Sigmoid colon (tissue), 6 donors: ENCODE measurements at regions not wholly inside any gene's neighbourhood (a gene's known extent, or its start where the extent isn't known, plus 50 kb on each side); places are given as distances from the start of the nearest gene placed in this dataset.

Experiments
- DNase-seq: peaks from one replicate; pipeline ENCODE4 v3.0.0-alpha.2; 2019
- H3K27ac ChIP-seq, 4 donors: fragments of 200-600 bp; sonication (generic); one replicate each; pipeline ENCODE4 v1.5.1; 2016 to 2019; ENCODE audit warnings: mild to moderate bottlenecking in 1 of 4
- H3K27me3 ChIP-seq, 3 donors: fragments of 200-600 bp; sonication (generic); one replicate each; pipeline ENCODE4 v1.5.1; 2019; ENCODE audit warnings: mild to moderate bottlenecking in 1 of 3
- H3K36me3 ChIP-seq, 4 donors: fragments of 200-600 bp; sonication (generic); one replicate each; pipeline ENCODE4 v1.5.1; 2016 to 2019
- H3K4me1 ChIP-seq, 4 donors: fragments of 200-600 bp; sonication (generic); one replicate each; pipeline ENCODE4 v1.5.1; 2017 to 2019
- H3K4me3 ChIP-seq, 4 donors: fragments of 200-600 bp; sonication (generic); one replicate each; pipeline ENCODE4 v1.5.1; 2017 to 2019; ENCODE audit warnings: mild to moderate bottlenecking in 2 of 4, moderate library complexity in 1 of 4
- H3K9me3 ChIP-seq, 4 donors: fragments of 200-600 bp in 3 of 4; sonication (generic) in 3 of 4; one replicate each; pipeline versions ENCODE4 v1.5.1 to v1.6.1; 2013 to 2019
- EP300 ChIP-seq, 4 donors: sonication (generic); formaldehyde crosslinking; IDR thresholded peaks; one replicate each; pipeline ENCODE4 v1.6.1; 2017; ENCODE audit warnings: antibody characterized with exemption in 4 of 4
- POLR2A ChIP-seq, 2 donors: fragments of 450-650 bp; IDR thresholded peaks; one replicate each; pipeline ENCODE4 v1.6.1; 2016; ENCODE audit warnings: antibody characterized with exemption in 2 of 2, mild to moderate bottlenecking in 2 of 2, moderate library complexity in 2 of 2
- POLR2AphosphoS5 ChIP-seq, 4 donors: sonication (generic); formaldehyde crosslinking; IDR thresholded peaks; one replicate each; pipeline ENCODE4 v1.6.1; 2017; ENCODE audit warnings: antibody characterized with exemption in 4 of 4
- WGBS, 2 donors: extraction: QIAGEN DNeasy Blood & Tissue Kit; methylation state at CpG; one replicate each; pipeline ENCODE4 v1.1.7; 2013; 5-methylcytosine and 5-hydroxymethylcytosine counted together
- intact Hi-C: fragments of 100-400 bp; cut with DNase I; formaldehyde crosslinking; loops from one replicate; pipeline ENCODE4 v1.15.1; 2023
- TF ChIP-seq, protein P1 (sequence below), 4 experiments: fragments of 450-650 bp in 3 of 4; fragments of 200-600 bp in 1 of 4; IDR thresholded peaks; one replicate each; pipeline ENCODE4 v1.5.1; 2016 to 2019; ENCODE audit warnings: antibody characterized with exemption in 4 of 4, mild to moderate bottlenecking in 3 of 4, moderate library complexity in 2 of 4
- donor health status: healthy with polysubstance abuse.
- donor health status: healthy.

DNA sequence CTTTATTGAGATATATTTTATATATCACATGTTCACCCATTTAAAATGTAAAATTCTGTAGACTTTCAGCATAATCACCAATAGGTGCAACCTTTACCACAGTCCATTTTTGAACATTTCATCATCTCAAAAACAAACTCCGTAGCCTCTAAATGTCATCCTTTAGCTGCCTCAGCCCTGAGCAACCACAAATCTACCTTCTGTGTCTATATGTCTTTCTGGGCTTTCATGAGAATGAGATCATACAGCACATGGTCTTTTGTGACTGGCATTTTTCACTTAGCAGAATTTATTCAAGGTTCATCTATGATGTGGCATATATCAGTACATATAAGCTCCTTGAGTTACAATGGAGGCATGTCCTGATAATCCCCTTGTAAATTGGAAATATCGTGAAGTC, 320.5 kb downstream of the ETS1 start:
- Histone ChIP-seq H3K4me1 (peaks cover 0 to 7% (median 3%) of the 10 kb centered on the region in 4 donors), H3K4me3 (no peak overlapping the region), H3K9me3 (no peaks in the 10 kb centered on the region), H3K36me3 (no peaks in the 10 kb centered on the region), H3K27me3 (no peaks in the 10 kb centered on the region), H3K27ac (no peak overlapping the region)
- TF ChIP-seq POLR2AphosphoS5 (IDR thresholded peaks at IDR 0.05), result no peak
- TF ChIP-seq EP300 (IDR thresholded peaks at IDR 0.05), result no peak
- no peak for TF ChIP-seq POLR2A (IDR thresholded peaks at IDR 0.05)
- TF ChIP-seq, protein P1, sequence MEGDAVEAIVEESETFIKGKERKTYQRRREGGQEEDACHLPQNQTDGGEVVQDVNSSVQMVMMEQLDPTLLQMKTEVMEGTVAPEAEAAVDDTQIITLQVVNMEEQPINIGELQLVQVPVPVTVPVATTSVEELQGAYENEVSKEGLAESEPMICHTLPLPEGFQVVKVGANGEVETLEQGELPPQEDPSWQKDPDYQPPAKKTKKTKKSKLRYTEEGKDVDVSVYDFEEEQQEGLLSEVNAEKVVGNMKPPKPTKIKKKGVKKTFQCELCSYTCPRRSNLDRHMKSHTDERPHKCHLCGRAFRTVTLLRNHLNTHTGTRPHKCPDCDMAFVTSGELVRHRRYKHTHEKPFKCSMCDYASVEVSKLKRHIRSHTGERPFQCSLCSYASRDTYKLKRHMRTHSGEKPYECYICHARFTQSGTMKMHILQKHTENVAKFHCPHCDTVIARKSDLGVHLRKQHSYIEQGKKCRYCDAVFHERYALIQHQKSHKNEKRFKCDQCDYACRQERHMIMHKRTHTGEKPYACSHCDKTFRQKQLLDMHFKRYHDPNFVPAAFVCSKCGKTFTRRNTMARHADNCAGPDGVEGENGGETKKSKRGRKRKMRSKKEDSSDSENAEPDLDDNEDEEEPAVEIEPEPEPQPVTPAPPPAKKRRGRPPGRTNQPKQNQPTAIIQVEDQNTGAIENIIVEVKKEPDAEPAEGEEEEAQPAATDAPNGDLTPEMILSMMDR (IDR thresholded peaks at IDR 0.05), result no peak
- WGBS, 2 donors, result 95% methylated on average over 2 of the region's 2 CpGs
- intact Hi-C loops, result no loop called here
- no peak for DNase-seq

DNA sequence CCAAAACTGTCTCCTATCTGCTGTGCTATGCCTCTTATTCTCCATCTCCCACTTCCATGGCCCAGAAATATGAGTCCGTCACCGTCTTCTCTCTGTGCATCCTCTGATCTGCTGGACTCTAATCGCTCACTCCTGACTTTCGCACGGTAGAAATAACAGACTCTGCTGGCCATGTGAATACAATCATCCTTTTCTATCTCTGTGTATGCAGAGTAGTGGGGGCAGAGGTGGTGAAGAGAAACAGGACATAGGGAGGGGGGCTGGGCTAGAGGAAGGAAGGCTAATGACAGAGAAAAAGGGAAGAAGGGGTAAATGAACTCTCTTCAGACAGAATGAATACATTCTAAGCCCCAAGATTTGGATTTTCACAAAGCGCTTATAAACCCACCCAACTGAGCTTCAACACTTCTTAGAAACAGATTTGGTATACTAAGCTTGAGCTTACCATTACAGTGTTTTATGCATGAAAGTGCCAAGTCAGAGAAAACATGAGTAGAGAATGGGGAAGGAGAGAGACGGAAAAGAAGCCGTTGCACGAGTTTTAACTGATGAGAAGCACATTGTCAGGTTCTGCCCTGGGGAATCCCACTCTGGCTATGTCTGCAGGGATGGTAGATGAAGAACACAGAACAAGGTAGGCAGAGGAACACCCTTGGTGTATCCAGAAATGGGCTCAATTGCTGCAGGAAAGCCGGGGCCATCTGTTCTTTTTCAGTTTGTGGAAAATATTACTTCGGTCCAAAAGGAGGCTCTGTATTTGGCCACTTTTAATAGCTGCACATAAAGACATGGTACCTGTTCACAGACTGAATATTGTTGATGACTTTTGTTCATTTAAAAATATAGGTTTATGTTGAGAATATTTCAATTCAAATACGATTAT, 324.7 kb downstream of the ETS1 start:
- intact Hi-C loops, result no loop called here
- WGBS, 2 donors, result 72 to 88% methylated on average over 12 of the region's 12 CpGs
- H3K27ac ChIP-seq, result no peak overlapping the region

DNA sequence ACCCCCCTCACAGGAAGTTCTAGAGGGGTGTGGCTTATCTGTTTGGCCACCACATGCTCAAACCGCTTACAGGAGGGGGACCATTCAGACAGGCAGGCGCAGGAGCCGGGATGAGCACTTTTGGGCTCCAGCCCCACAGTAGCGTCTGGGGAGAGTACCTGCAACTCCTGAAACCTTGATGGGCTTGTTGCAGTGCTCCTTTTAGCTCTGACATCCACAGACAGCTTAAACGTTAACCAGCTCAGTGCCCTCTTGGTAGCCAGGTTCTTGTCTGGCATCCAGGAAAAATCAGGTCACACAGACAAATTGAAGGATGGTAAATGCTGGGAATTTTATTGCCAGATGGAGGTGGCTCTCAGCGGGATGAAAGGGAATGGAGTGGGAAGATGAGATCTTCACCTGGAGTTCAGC, 326.3 kb downstream of the ETS1 start:
- Histone ChIP-seq H3K4me1 (peaks cover 0 to 7% (median 0%) of the 10 kb centered on the region in 4 donors), H3K27ac (no peak overlapping the region), H3K27me3 (no peaks in the 10 kb centered on the region), H3K4me3 (no peak overlapping the region), H3K9me3 (no peaks in the 10 kb centered on the region), H3K36me3 (no peaks in the 10 kb centered on the region)
- WGBS, 2 donors, result 34 to 77% methylated on average over 6 of the region's 6 CpGs
- TF ChIP-seq POLR2AphosphoS5 (IDR thresholded peaks at IDR 0.05) (no peak), EP300 (IDR thresholded peaks at IDR 0.05) (no peak), POLR2A (IDR thresholded peaks at IDR 0.05) (no peak)
- TF ChIP-seq, protein P1 (IDR thresholded peaks at IDR 0.05), result no peak
- DNase-seq, result no peak
- intact Hi-C loops, result no loop called here

More for the DNA sequence above, 324.7 kb downstream of the ETS1 start:
- DNase-seq, result no peak
- peaks cover 0 to 7% (median 0%) of the 10 kb centered on the region in 4 donors for H3K4me1 ChIP-seq
- TF ChIP-seq EP300 (IDR thresholded peaks at IDR 0.05), result no peak
- no peak for TF ChIP-seq POLR2A (IDR thresholded peaks at IDR 0.05)
- TF ChIP-seq, protein P1 (IDR thresholded peaks at IDR 0.05), result no peak
- TF ChIP-seq POLR2AphosphoS5 (IDR thresholded peaks at IDR 0.05), result no peak
- no peaks in the 10 kb centered on the region for H3K9me3 ChIP-seq
- H3K4me3 ChIP-seq, result no peak overlapping the region
- no peaks in the 10 kb centered on the region for H3K27me3 ChIP-seq
- no peaks in the 10 kb centered on the region for H3K36me3 ChIP-seq

DNA sequence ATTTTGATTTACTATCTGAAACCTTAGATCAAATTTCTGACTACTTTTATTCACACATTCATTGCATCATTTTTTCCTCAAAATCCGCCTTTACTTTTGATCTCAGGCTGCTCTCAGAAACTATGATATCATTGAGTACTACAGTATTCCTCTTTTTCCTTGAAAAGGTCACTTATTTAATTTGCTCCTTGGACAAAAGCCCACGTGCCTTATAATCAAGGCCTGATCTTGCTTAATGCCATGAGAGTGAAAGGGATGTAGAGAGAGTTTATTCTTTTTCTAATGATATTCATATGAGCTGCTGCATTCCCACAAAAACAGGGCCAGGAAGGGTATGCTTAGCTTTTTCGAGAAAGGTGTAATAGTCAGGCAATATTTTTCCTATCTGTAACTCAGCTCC, 327.0 kb downstream of the ETS1 start:
- no peaks in the 10 kb centered on the region for H3K9me3 ChIP-seq
- no peak for DNase-seq
- H3K4me1 ChIP-seq, result peaks cover 0 to 7% (median 0%) of the 10 kb centered on the region in 4 donors
- H3K36me3 ChIP-seq, result no peaks in the 10 kb centered on the region
- no peak overlapping the region for H3K4me3 ChIP-seq
- H3K27me3 ChIP-seq, result no peaks in the 10 kb centered on the region
- TF ChIP-seq POLR2A (IDR thresholded peaks at IDR 0.05), result no peak
- no peak for TF ChIP-seq EP300 (IDR thresholded peaks at IDR 0.05)
- no peak for TF ChIP-seq POLR2AphosphoS5 (IDR thresholded peaks at IDR 0.05)
- TF ChIP-seq, protein P1 (IDR thresholded peaks at IDR 0.05), result no peak
- H3K27ac ChIP-seq, result no peak overlapping the region
- intact Hi-C loops, result no loop called here
- WGBS, 2 donors, result 80 to 86% methylated on average over 3 of the region's 3 CpGs
